HCT116 (cell line): ENCODE measurements at regions not wholly inside any gene's neighbourhood (a gene's known extent, or its start where the extent isn't known, plus 50 kb on each side); places are given as distances from the start of the nearest gene placed in this dataset.
A peak's percentile ranks its signal among the peaks of the same experiment; 100 is the strongest.
"Not testable (repeated sequence)": the region's sequence is repeated elsewhere in the genome, so short reads cannot be mapped to it uniquely, and the experiment has no call there.

ENCODE experiments used
- ATAC-seq: fragments of 200-7000 bp; cut with Tn5 transposase; 2 replicates; pipeline ENCODE4 v1.9.1; 2020; ENCODE audit warnings: mild to moderate bottlenecking, moderate library complexity
- BruUV-seq: library from RNA; stranded (reverse); fragments of 400-500 nt; replicated peaks from 2 replicates; lab custom pipeline; 2021; lab: Mats Ljungman, UMichigan
- CTCF ChIA-PET: fragments of 300-600 bp; sonication (Branson Sonifier 250); formaldehyde crosslinking; loops from one replicate; lab custom pipeline; 2021; ENCODE audit warnings: antibody characterized with exemption; lab: Charles Lee
- POLR2A ChIA-PET: fragments of 300-600, 350-600 bp; sonication (Branson Sonifier 250); formaldehyde crosslinking; loops from one replicate; lab custom pipeline; 2021; ENCODE audit warnings: antibody characterized with exemption; lab: Charles Lee
- RAD21 ChIA-PET, 2 experiments: fragments of 300-600 bp; sonication (Branson Sonifier 250); formaldehyde crosslinking; loops; one replicate each; lab custom pipeline; 2023; ENCODE audit warnings: low total read pairs in 2 of 2; ENCODE audit not compliant: uncharacterized antibody in 2 of 2, unreplicated experiment in 2 of 2, low non-redundant PET in 1 of 2; lab: Charles Lee
- DNase-seq: peaks from one replicate; pipeline ENCODE4 v3.0.0-alpha.2; 2010; ENCODE audit warnings: low read depth, low spot score
- H2AFZ ChIP-seq: fragments of 200-600 bp; shearing (Covaris generic), sonication (generic); 2 replicates; pipeline ENCODE4 v1.6.1; 2017; ENCODE audit warnings: low read depth, mixed run types, mixed read lengths, antibody characterized with exemption, low read length; ENCODE audit not compliant: poor library complexity, severe bottlenecking
- H3K27ac ChIP-seq: 2 replicates; pipeline ENCODE4 v1.5.1; 2012; ENCODE audit warnings: low read depth, low read length
- H3K27me3 ChIP-seq: fragments of 200-600 bp; sonication (generic); 2 replicates; pipeline ENCODE4 v1.6.1; 2016; ENCODE audit warnings: mixed run types, low read length, mixed read lengths; ENCODE audit not compliant: insufficient read depth
- H3K36me3 ChIP-seq, 2 experiments: fragments of 200-500 bp in 1 of 2; fragments of 200-600 bp in 1 of 2; sonication (Bioruptor generic) in 1 of 2; sonication (generic) in 1 of 2; 2 replicates each; pipeline versions ENCODE4 v1.5.1 to v1.6.1; 2014 to 2016; ENCODE audit warnings: low read length in 2 of 2, inconsistent platforms in 1 of 2, mixed read lengths in 1 of 2, mixed run types in 1 of 2; ENCODE audit not compliant: insufficient read depth in 2 of 2, control insufficient read depth in 1 of 2
- H3K4me1 ChIP-seq, 2 experiments: fragments of 200-600 bp in 1 of 2; sonication (generic) in 1 of 2; 2 replicates each; pipeline versions ENCODE4 v1.5.1 to v1.6.1; 2012 to 2017; ENCODE audit warnings: low read length in 2 of 2, inconsistent platforms in 1 of 2, mild to moderate bottlenecking in 1 of 2, mixed read lengths in 1 of 2, mixed run types in 1 of 2, moderate library complexity in 1 of 2; ENCODE audit not compliant: insufficient read depth in 2 of 2, control insufficient read depth in 1 of 2
- H3K4me2 ChIP-seq: fragments of 200-600 bp; sonication (generic); 2 replicates; pipeline ENCODE4 v1.6.1; 2017; ENCODE audit warnings: mixed run types, low read length, mixed read lengths
- H3K4me3 ChIP-seq, 2 experiments: fragments of 200-600 bp in 1 of 2; sonication (generic) in 1 of 2; replicated peaks in 1 of 2; 2 replicates each; pipeline ENCODE4 v1.5.1; 2011 to 2016; ENCODE audit warnings: low read length in 2 of 2, control low read depth in 1 of 2, low read depth in 1 of 2, mild to moderate bottlenecking in 1 of 2, mixed read lengths in 1 of 2, mixed run types in 1 of 2
- H3K79me2 ChIP-seq: fragments of 200-600 bp; sonication (generic); 2 replicates; pipeline ENCODE4 v1.6.1; 2017; ENCODE audit warnings: mild to moderate bottlenecking, mixed run types, low read length, moderate library complexity, mixed read lengths; ENCODE audit not compliant: insufficient read depth
- H3K9ac ChIP-seq: fragments of 200-600 bp; sonication (generic); 2 replicates; pipeline ENCODE4 v1.6.1; 2016; ENCODE audit warnings: low read length, mixed read lengths
- H3K9me2 ChIP-seq: fragments of 200-600 bp; sonication (generic), shearing (Covaris generic); 2 replicates; pipeline ENCODE4 v1.6.1; 2017; ENCODE audit warnings: mixed run types, mild to moderate bottlenecking, moderate library complexity; ENCODE audit not compliant: insufficient read depth
- H3K9me3 ChIP-seq, 2 experiments: fragments of 200-500 bp in 1 of 2; fragments of 200-600 bp in 1 of 2; sonication (Bioruptor generic) in 1 of 2; sonication (generic) in 1 of 2; 2 replicates each; pipeline ENCODE4 v1.6.1; 2014 to 2017; ENCODE audit warnings: low read length in 2 of 2, mixed read lengths in 2 of 2, inconsistent platforms in 1 of 2, low read depth in 1 of 2, mild to moderate bottlenecking in 1 of 2, mixed run types in 1 of 2, moderate library complexity in 1 of 2; ENCODE audit not compliant: control insufficient read depth in 1 of 2, insufficient read depth in 1 of 2
- H4K20me1 ChIP-seq: fragments of 200-600 bp; sonication (generic), shearing (Covaris generic); 2 replicates; pipeline ENCODE4 v1.6.1; 2017; ENCODE audit warnings: mixed run types, mild to moderate bottlenecking, moderate library complexity; ENCODE audit not compliant: insufficient read depth
- CBX3 ChIP-seq: IDR thresholded peaks from 2 replicates; pipeline ENCODE4 v1.6.1; 2012; ENCODE audit warnings: low read depth
- CEBPB ChIP-seq: IDR thresholded peaks from 2 replicates; pipeline ENCODE4 v1.6.1; 2012; ENCODE audit warnings: low read depth
- EZH2 ChIP-seq: fragments of 200-600 bp; sonication (generic); IDR thresholded peaks from 2 replicates; pipeline ENCODE4 v1.6.1; 2017; ENCODE audit warnings: antibody characterized with exemption, mixed run types
- SP1 ChIP-seq: IDR thresholded peaks from 2 replicates; pipeline ENCODE4 v1.6.1; 2012; ENCODE audit warnings: low read depth
- ZNF274 ChIP-seq: fragments of 200-500 bp; sonication (Bioruptor generic); IDR thresholded peaks from 2 replicates; pipeline ENCODE4 v1.6.1; 2014; ENCODE audit warnings: mild to moderate bottlenecking, low read depth, low read length, inconsistent platforms
- intact Hi-C: fragments of 100-400 bp; cut with micrococcal nuclease; formaldehyde crosslinking; loops from 2 replicates; pipeline ENCODE4 v1.10.0; 2022

GRCh38 chr1:199490769-199491527 lies 536.6 kb upstream of the NR5A2 start:
- Histone ChIP-seq H2AFZ (peak overlapping the region; percentile 93), H3K27me3 (no peaks in the 10 kb centered on the region), H3K9ac (no peak overlapping the region), H3K9me3 (peaks cover 0 to 14% of the 10 kb centered on the region in 2 experiments; a peak in 1 of 4 replicates), H4K20me1 (no peaks in the 10 kb centered on the region), H3K27ac (peak overlapping the region; percentile 32; the same call in 1 of the 2 replicates), H3K9me2 (peaks cover 3% of the 10 kb centered on the region; the same call in 1 of the 2 replicates), H3K4me2 (peak overlapping the region; percentile 44), H3K4me3 (no peak overlapping the region), H3K36me3 (no peaks in the 10 kb centered on the region), H3K79me2 (no peaks in the 10 kb centered on the region), H3K4me1 (peaks cover 10 to 13% of the 10 kb centered on the region in 2 experiments)
- ChIA-PET CTCF (no interaction called here), POLR2A (no interaction called here), RAD21 (no interaction called here)
- DNase-seq (peak; percentile 4), ATAC-seq (no peak)
- TF ChIP-seq SP1 (no peak), CEBPB (no peak), CBX3 (0 out of 2 replicates have a peak, but pooled peaks have one; percentile 26), EZH2 (no peak)
- intact Hi-C loops = no loop called here
- BruUV-seq = no TSS peak

GRCh38 chr1:199495432-199495831 lies 532.1 kb upstream of the NR5A2 start:
- Histone ChIP-seq H3K9me2 (peaks cover 3% of the 10 kb centered on the region; the same call in 1 of the 2 replicates), H3K4me2 (no peak overlapping the region), H4K20me1 (no peaks in the 10 kb centered on the region), H3K36me3 (no peaks in the 10 kb centered on the region), H3K4me1 (peaks cover 9 to 10% of the 10 kb centered on the region in 2 experiments), H3K4me3 (no peak overlapping the region), H3K27me3 (no peaks in the 10 kb centered on the region), H2AFZ (no peak overlapping the region), H3K27ac (no peak overlapping the region), H3K9ac (no peak overlapping the region), H3K9me3 (peaks cover 0 to 14% of the 10 kb centered on the region in 2 experiments; a peak in 1 of 4 replicates), H3K79me2 (no peaks in the 10 kb centered on the region)
- CTCF ChIA-PET = no interaction called here
- no TSS peak for BruUV-seq
- intact Hi-C loops = no loop called here
- RAD21 ChIA-PET = no interaction called here
- TF ChIP-seq ZNF274 = no peak
- ATAC-seq (no peak), DNase-seq (no peak)
- POLR2A ChIA-PET = no interaction called here

- H3K9me2 ChIP-seq, H3K4me2 ChIP-seq, RAD21 ChIA-PET, H3K36me3 ChIP-seq, ATAC-seq, H2AFZ ChIP-seq, H3K79me2 ChIP-seq, H3K9ac ChIP-seq, H4K20me1 ChIP-seq, H3K4me1 ChIP-seq, H3K27me3 ChIP-seq, intact Hi-C loops, H3K4me3 ChIP-seq, POLR2A ChIA-PET, DNase-seq, H3K27ac ChIP-seq, CTCF ChIA-PET, BruUV-seq: not testable (repeated sequence)
- peaks cover 0 to 13% of the 10 kb centered on the region in 2 experiments; a peak in 1 of 4 replicates for H3K9me3 ChIP-seq
These were observed 528.7 kb upstream of the NR5A2 start for GRCh38 chr1:199498802-199499201.
